SK-N-SH (cell line): ENCODE measurements at regions not wholly inside any gene's neighbourhood (a gene's known extent, or its start where the extent isn't known, plus 50 kb on each side); places are given as distances from the start of the nearest gene placed in this dataset.

Source experiments
- CTCF ChIA-PET: fragments of 300-600, 350-600 bp; formaldehyde crosslinking; extraction: SDS; loops from one replicate; lab custom pipeline; 2021; lab: Yijun Ruan, JAX
- POLR2A ChIA-PET: fragments of 350-600 bp; sonication (Branson Sonifier 250); formaldehyde crosslinking; extraction: SDS; loops from one replicate; lab custom pipeline; 2020; ENCODE audit warnings: antibody characterized with exemption, inconsistent platforms; lab: Yijun Ruan, JAX
- DNase-seq: peaks from one replicate; pipeline ENCODE4 v3.0.0; 2012
- H2AFZ ChIP-seq: fragments of 200-600 bp; sonication (generic); 2 replicates; pipeline ENCODE4 v1.8.1; 2016; ENCODE audit warnings: antibody characterized with exemption, mild to moderate bottlenecking, low read depth
- H3F3A ChIP-seq: fragments of 200-600 bp; sonication (generic); replicated peaks from 2 replicates; pipeline ENCODE3; 2016; ENCODE audit warnings: antibody characterized with exemption, mild to moderate bottlenecking; ENCODE audit not compliant: insufficient read depth
- H3K27ac ChIP-seq, 2 experiments: fragments of 200-500 bp in 1 of 2; fragments of 200-600 bp in 1 of 2; sonication (Bioruptor generic) in 1 of 2; sonication (generic), shearing (Covaris generic) in 1 of 2; 2 replicates each; pipeline versions ENCODE4 v1.5.1 to v1.6.1; 2014 to 2016; ENCODE audit warnings: low read depth in 2 of 2, inconsistent platforms in 1 of 2, low read length in 1 of 2, mild to moderate bottlenecking in 1 of 2, mixed read lengths in 1 of 2
- H3K27me3 ChIP-seq: fragments of 200-600 bp; sonication (generic), shearing (Covaris generic); 2 replicates; pipeline ENCODE4 v1.6.1; 2016; ENCODE audit warnings: mixed run types; ENCODE audit not compliant: insufficient read depth
- H3K36me3 ChIP-seq, 2 experiments: fragments of 200-500 bp in 1 of 2; fragments of 200-600 bp in 1 of 2; sonication (Bioruptor generic) in 1 of 2; sonication (generic) in 1 of 2; replicated peaks in 1 of 2; 2 replicates each; pipeline versions ENCODE3 to v1.5.1; 2014 to 2016; ENCODE audit warnings: low read length in 1 of 2, mild to moderate bottlenecking in 1 of 2; ENCODE audit not compliant: insufficient read depth in 2 of 2, control insufficient read depth in 1 of 2
- H3K4me1 ChIP-seq, 2 experiments: fragments of 200-500 bp in 1 of 2; fragments of 200-600 bp in 1 of 2; sonication (Bioruptor generic) in 1 of 2; sonication (generic), shearing (Covaris generic) in 1 of 2; 2 replicates each; pipeline versions ENCODE4 v1.5.1 to v1.6.1; 2014 to 2016; ENCODE audit warnings: low read depth in 1 of 2, low read length in 1 of 2, mixed run types in 1 of 2; ENCODE audit not compliant: insufficient read depth in 2 of 2, control insufficient read depth in 1 of 2
- H3K4me2 ChIP-seq: fragments of 200-600 bp; sonication (generic), shearing (Covaris generic); 2 replicates; pipeline ENCODE4 v1.6.1; 2017; ENCODE audit warnings: mixed run types
- H3K4me3 ChIP-seq, 2 experiments: fragments of 200-500 bp in 1 of 2; fragments of 200-600 bp in 1 of 2; sonication (Bioruptor generic) in 1 of 2; sonication (generic), shearing (Covaris generic) in 1 of 2; 2 replicates each; pipeline versions ENCODE4 v1.5.1 to v1.8.1; 2014 to 2016; ENCODE audit warnings: low read depth in 2 of 2, inconsistent platforms in 1 of 2, low read length in 1 of 2, mild to moderate bottlenecking in 1 of 2, mixed read lengths in 1 of 2, moderate library complexity in 1 of 2
- H3K79me2 ChIP-seq: fragments of 200-600 bp; sonication (generic); 2 replicates; pipeline ENCODE4 v1.8.1; 2017; ENCODE audit warnings: mild to moderate bottlenecking; ENCODE audit not compliant: insufficient read depth
- H3K9ac ChIP-seq: fragments of 200-600 bp; sonication (generic); 2 replicates; pipeline ENCODE4 v1.6.1; 2017; ENCODE audit warnings: mixed run types
- H3K9me2 ChIP-seq: fragments of 200-600 bp; sonication (generic); 2 replicates; pipeline ENCODE4 v1.6.1; 2017; ENCODE audit warnings: mixed run types
- H3K9me3 ChIP-seq: fragments of 200-600 bp; sonication (generic); 2 replicates; pipeline ENCODE4 v1.6.1; 2017; ENCODE audit warnings: mixed run types, mild to moderate bottlenecking, moderate library complexity
- H4K20me1 ChIP-seq: fragments of 200-600 bp; sonication (generic); 2 replicates; pipeline ENCODE4 v1.6.1; 2017; ENCODE audit warnings: mild to moderate bottlenecking, mixed run types; ENCODE audit not compliant: insufficient read depth
- ELF1 ChIP-seq: IDR thresholded peaks from 2 replicates; pipeline ENCODE4 v1.4.0; 2012
- EP300 ChIP-seq, 2 experiments: IDR thresholded peaks; 2 replicates each; pipeline versions ENCODE4 v1.4.0 to v1.6.1; 2012; ENCODE audit warnings: borderline replicate concordance in 1 of 2, low read depth in 1 of 2, low read length in 1 of 2
- FOXJ3 ChIP-seq: sonication (generic); formaldehyde crosslinking; IDR thresholded peaks from 2 replicates; pipeline ENCODE4 v1.5.1; 2020; ENCODE audit warnings: mild to moderate bottlenecking, missing genetic modification reagents
- FOXM1 ChIP-seq: IDR thresholded peaks from 2 replicates; pipeline ENCODE4 v1.4.0; 2012; ENCODE audit warnings: low read depth, mild to moderate bottlenecking
- NRF1 ChIP-seq: IDR thresholded peaks from 2 replicates; pipeline ENCODE4 v1.6.1; 2012; ENCODE audit warnings: low read depth, mild to moderate bottlenecking, low read length
- POLR2AphosphoS5 ChIP-seq: IDR thresholded peaks from 2 replicates; pipeline ENCODE4 v1.6.1; 2012; ENCODE audit warnings: low read depth, low read length
- RCOR1 ChIP-seq: fragments of 150-350 bp; IDR thresholded peaks from 2 replicates; pipeline ENCODE4 v1.6.1; 2017; ENCODE audit warnings: antibody characterized with exemption, low read length
- RXRA ChIP-seq: IDR thresholded peaks from 2 replicates; pipeline ENCODE4 v1.4.0; 2012; ENCODE audit warnings: low read depth, mild to moderate bottlenecking, borderline replicate concordance
- SMC3 ChIP-seq: IDR thresholded peaks from 2 replicates; pipeline ENCODE4 v1.6.1; 2012; ENCODE audit warnings: low read depth, low read length, improper control_type of control experiment
- TCF12 ChIP-seq: IDR thresholded peaks from 2 replicates; pipeline ENCODE4 v1.4.0; 2012
- YY1 ChIP-seq: IDR thresholded peaks from 2 replicates; pipeline ENCODE4 v1.4.0; 2012; ENCODE audit warnings: low read depth, mild to moderate bottlenecking
- WGBS: methylation state at CpG from one replicate; pipeline ENCODE4 v1.1.6; 2017; ENCODE audit warnings: low lambda C conversion rate; 5-methylcytosine and 5-hydroxymethylcytosine counted together
- TF ChIP-seq, protein P1 (sequence below): IDR thresholded peaks from 2 replicates; pipeline ENCODE4 v1.6.1; 2012; ENCODE audit warnings: mild to moderate bottlenecking, low read depth, low read length, moderate library complexity

GRCh38 chr6:85092226-85092625 is 327.8 kb upstream of the TBX18 start:
- 8% methylated on average over 1 of the region's 1 CpG for WGBS
- H4K20me1 ChIP-seq = no peaks in the 10 kb centered on the region
- no peaks in the 10 kb centered on the region for H3K36me3 ChIP-seq
- CTCF ChIA-PET = no interaction called here
- H3F3A ChIP-seq = no peaks in the 10 kb centered on the region
- H3K4me2 ChIP-seq = no peak overlapping the region
- no peak overlapping the region for H3K9ac ChIP-seq
- no peak overlapping the region for H3K4me3 ChIP-seq
- H3K9me3 ChIP-seq = no peaks in the 10 kb centered on the region
- H3K27me3 ChIP-seq = no peaks in the 10 kb centered on the region
- H3K27ac ChIP-seq = no peak overlapping the region
- DNase-seq = no peak
- H2AFZ ChIP-seq = no peak overlapping the region
- H3K9me2 ChIP-seq = no peaks in the 10 kb centered on the region
- TF ChIP-seq YY1 = no peak
- no peak for TF ChIP-seq FOXM1
- no peak for TF ChIP-seq RXRA
- no peaks in the 10 kb centered on the region for H3K4me1 ChIP-seq
- POLR2A ChIA-PET = no interaction called here
- no peaks in the 10 kb centered on the region for H3K79me2 ChIP-seq

- Histone ChIP-seq H3K9me3 (no peaks in the 10 kb centered on the region), H3K4me1 (no peaks in the 10 kb centered on the region), H3K4me3 (no peak overlapping the region), H3K4me2 (no peak overlapping the region), H3K27ac (no peak overlapping the region), H3K36me3 (no peaks in the 10 kb centered on the region), H3K9me2 (no peaks in the 10 kb centered on the region), H3K79me2 (no peaks in the 10 kb centered on the region), H3K27me3 (no peaks in the 10 kb centered on the region; the same call in 1 of the 2 replicates), H4K20me1 (no peaks in the 10 kb centered on the region), H2AFZ (no peak overlapping the region), H3K9ac (no peak overlapping the region), H3F3A (no peaks in the 10 kb centered on the region)
- ChIA-PET POLR2A (no interaction called here), CTCF (no interaction called here)
- DNase-seq = no peak
- 24% methylated on average over 2 of the region's 2 CpGs for WGBS
- no peak for TF ChIP-seq NRF1
- TF ChIP-seq SMC3 = no peak
- no peak for TF ChIP-seq FOXJ3 (CRISPR knock-in tag)
Observed at GRCh38 chr6:85089255-85089654, 324.9 kb upstream of the TBX18 start.

GRCh38 chr6:85085875-85086274 is 321.5 kb upstream of the TBX18 start:
- Histone ChIP-seq H3K27me3 (peaks cover 19% of the 10 kb centered on the region), H3K79me2 (no peaks in the 10 kb centered on the region), H3K4me3 (no peak overlapping the region), H4K20me1 (no peaks in the 10 kb centered on the region), H3K9me2 (no peaks in the 10 kb centered on the region), H3K4me2 (no peak overlapping the region), H3K36me3 (no peaks in the 10 kb centered on the region), H2AFZ (no peak overlapping the region), H3K27ac (no peak overlapping the region), H3F3A (no peaks in the 10 kb centered on the region), H3K9me3 (no peaks in the 10 kb centered on the region), H3K9ac (no peak overlapping the region), H3K4me1 (no peaks in the 10 kb centered on the region)
- ChIA-PET CTCF (no interaction called here), POLR2A (no interaction called here)
- DNase-seq = no peak
- 14% methylated on average over 2 of the region's 2 CpGs for WGBS
- TF ChIP-seq ELF1 (no peak), RCOR1 (no peak), POLR2AphosphoS5 (no peak), TCF12 (no peak), EP300 (IDR thresholded peaks at IDR 0.05; ENCODE audit: borderline replicate concordance in 1 of 2, low read depth in 1 of 2, low read length in 1 of 2) (no peak)
- TF ChIP-seq, protein P1, sequence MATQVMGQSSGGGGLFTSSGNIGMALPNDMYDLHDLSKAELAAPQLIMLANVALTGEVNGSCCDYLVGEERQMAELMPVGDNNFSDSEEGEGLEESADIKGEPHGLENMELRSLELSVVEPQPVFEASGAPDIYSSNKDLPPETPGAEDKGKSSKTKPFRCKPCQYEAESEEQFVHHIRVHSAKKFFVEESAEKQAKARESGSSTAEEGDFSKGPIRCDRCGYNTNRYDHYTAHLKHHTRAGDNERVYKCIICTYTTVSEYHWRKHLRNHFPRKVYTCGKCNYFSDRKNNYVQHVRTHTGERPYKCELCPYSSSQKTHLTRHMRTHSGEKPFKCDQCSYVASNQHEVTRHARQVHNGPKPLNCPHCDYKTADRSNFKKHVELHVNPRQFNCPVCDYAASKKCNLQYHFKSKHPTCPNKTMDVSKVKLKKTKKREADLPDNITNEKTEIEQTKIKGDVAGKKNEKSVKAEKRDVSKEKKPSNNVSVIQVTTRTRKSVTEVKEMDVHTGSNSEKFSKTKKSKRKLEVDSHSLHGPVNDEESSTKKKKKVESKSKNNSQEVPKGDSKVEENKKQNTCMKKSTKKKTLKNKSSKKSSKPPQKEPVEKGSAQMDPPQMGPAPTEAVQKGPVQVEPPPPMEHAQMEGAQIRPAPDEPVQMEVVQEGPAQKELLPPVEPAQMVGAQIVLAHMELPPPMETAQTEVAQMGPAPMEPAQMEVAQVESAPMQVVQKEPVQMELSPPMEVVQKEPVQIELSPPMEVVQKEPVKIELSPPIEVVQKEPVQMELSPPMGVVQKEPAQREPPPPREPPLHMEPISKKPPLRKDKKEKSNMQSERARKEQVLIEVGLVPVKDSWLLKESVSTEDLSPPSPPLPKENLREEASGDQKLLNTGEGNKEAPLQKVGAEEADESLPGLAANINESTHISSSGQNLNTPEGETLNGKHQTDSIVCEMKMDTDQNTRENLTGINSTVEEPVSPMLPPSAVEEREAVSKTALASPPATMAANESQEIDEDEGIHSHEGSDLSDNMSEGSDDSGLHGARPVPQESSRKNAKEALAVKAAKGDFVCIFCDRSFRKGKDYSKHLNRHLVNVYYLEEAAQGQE = no peak
